ENCODE measurements at regions not wholly inside any gene's neighbourhood (a gene's known extent, or its start where the extent isn't known, plus 50 kb on each side); places are given as distances from the start of the nearest gene placed in this dataset.

DNA sequence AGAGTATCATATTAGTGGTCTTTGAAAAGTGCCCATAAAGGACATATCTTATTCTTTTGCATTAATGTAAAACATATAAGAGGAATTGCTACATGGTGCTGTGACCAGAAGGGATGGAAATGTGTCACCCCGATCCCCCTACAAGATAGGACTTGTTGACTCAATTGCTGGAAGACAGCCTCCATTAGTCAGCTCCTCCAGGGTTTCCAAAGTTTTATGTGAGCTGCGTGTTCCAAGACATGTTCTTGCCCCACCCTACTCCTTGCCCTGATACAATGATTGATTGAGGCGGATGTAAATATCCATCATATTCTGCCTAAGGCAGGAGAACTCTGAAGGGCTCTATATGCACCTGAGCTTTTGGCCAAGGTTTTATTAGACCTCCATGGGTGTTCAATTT lies 541.0 kb upstream of the ZEB2 start:
- Histone ChIP-seq H3K36me3 (no peaks in the 10 kb centered on the region), H3K4me1 (ENCODE audit: insufficient read depth) (no peaks in the 10 kb centered on the region), H3K9me3 (no peaks in the 10 kb centered on the region), H3K4me3 (no peak overlapping the region), H3K27ac (no peak overlapping the region), H3K27me3 (no peaks in the 10 kb centered on the region)
- intact Hi-C loops (cut with DNase I) = no loop called here
- TF ChIP-seq EP300 (IDR thresholded peaks at IDR 0.05) (no peak), POLR2A (IDR thresholded peaks at IDR 0.05) (no peak)
- TF ChIP-seq, protein P1, sequence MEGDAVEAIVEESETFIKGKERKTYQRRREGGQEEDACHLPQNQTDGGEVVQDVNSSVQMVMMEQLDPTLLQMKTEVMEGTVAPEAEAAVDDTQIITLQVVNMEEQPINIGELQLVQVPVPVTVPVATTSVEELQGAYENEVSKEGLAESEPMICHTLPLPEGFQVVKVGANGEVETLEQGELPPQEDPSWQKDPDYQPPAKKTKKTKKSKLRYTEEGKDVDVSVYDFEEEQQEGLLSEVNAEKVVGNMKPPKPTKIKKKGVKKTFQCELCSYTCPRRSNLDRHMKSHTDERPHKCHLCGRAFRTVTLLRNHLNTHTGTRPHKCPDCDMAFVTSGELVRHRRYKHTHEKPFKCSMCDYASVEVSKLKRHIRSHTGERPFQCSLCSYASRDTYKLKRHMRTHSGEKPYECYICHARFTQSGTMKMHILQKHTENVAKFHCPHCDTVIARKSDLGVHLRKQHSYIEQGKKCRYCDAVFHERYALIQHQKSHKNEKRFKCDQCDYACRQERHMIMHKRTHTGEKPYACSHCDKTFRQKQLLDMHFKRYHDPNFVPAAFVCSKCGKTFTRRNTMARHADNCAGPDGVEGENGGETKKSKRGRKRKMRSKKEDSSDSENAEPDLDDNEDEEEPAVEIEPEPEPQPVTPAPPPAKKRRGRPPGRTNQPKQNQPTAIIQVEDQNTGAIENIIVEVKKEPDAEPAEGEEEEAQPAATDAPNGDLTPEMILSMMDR (IDR thresholded peaks at IDR 0.05) = no peak
- WGBS, 3 donors = 94 to 98% (median 97%) methylated on average over 3 of the region's 3 CpGs
- DNase-seq = no peak

DNA sequence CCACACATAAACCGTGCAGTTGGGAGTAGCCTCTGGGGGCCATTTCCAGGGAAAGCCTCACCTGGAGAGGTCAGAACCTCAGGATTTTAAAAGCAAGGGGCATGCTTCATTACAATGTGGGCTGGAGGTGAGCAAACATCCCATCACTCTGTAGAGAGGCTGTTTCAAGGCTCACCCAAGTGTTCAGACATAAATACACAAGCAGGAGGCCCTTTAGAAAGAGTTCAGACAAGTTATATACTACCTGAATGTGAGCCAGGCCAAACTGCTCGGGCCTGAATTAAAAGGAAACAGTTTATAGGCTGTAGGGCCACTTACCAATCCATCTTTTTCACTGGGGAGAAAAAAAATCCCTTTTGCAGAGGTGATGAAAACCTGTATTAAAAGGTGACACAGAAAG lies 540.0 kb upstream of the ZEB2 start:
- no peak for DNase-seq
- no peak overlapping the region for H3K27ac ChIP-seq
- WGBS, 3 donors = 85 to 92% (median 89%) methylated on average over 2 of the region's 2 CpGs
- H3K4me3 ChIP-seq = no peak overlapping the region
- TF ChIP-seq, protein P1 (IDR thresholded peaks at IDR 0.05) = no peak
- TF ChIP-seq POLR2A (IDR thresholded peaks at IDR 0.05) = no peak
- TF ChIP-seq EP300 (IDR thresholded peaks at IDR 0.05) = no peak
- H3K36me3 ChIP-seq = no peaks in the 10 kb centered on the region
- intact Hi-C loops (cut with DNase I) = no loop called here
- H3K9me3 ChIP-seq = no peaks in the 10 kb centered on the region
- no peaks in the 10 kb centered on the region for H3K27me3 ChIP-seq
- no peaks in the 10 kb centered on the region for H3K4me1 ChIP-seq (ENCODE audit: insufficient read depth)

DNA sequence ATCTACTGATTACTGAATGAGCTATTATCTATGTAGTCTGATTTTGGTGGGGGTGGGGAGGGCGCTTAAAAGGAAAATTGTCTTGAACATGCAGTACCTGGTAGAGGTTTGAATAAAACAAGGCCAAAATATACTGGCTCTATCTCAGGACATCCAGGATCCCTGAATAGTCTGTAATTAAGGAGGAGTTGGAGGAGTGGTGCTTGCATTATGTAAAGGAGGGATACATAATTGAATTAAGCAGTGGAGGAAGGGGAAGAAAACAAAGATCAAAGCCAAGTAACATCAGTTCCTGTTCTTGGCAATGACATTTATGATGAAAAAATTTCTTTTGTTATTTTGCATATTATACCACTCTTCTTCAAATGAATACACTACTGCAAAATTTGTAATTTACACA lies 539.4 kb upstream of the ZEB2 start:
- no peaks in the 10 kb centered on the region for H3K36me3 ChIP-seq
- H3K4me1 ChIP-seq (ENCODE audit: insufficient read depth) = no peaks in the 10 kb centered on the region
- no peak overlapping the region for H3K27ac ChIP-seq
- H3K4me3 ChIP-seq = no peak overlapping the region
- no peak for TF ChIP-seq POLR2A (IDR thresholded peaks at IDR 0.05)
- TF ChIP-seq EP300 (IDR thresholded peaks at IDR 0.05) = no peak
- TF ChIP-seq, protein P1 (IDR thresholded peaks at IDR 0.05) = no peak
- intact Hi-C loops (cut with DNase I) = no loop called here
- WGBS, 3 donors = 93 to 98% (median 95%) methylated on average over 1 of the region's 1 CpG
- no peaks in the 10 kb centered on the region for H3K27me3 ChIP-seq
- H3K9me3 ChIP-seq = no peaks in the 10 kb centered on the region
- DNase-seq = no peak

DNA sequence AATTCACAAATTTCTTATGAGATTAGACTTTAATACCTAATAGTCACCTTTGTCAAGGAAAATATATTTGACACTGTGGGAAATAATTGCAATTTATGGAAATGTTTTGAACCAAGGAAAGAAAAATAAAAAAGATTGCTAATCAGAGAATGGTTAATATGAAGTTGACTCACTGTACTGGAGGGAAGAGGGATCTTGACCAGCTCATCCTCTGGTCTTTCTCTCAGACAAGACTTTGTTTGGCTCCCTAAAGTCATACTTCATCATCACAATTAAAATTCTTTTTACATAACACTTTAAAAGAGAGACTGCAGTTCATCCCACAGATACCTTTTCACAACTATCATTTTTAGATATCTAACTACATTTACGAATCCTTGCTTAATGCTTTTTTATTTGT lies 538.5 kb upstream of the ZEB2 start:
- DNase-seq = no peak
- no peak overlapping the region for H3K4me3 ChIP-seq
- H3K27me3 ChIP-seq = no peaks in the 10 kb centered on the region
- no peaks in the 10 kb centered on the region for H3K9me3 ChIP-seq
- intact Hi-C loops (cut with DNase I) = no loop called here
- TF ChIP-seq, protein P1 (IDR thresholded peaks at IDR 0.05) = no peak
- no peak for TF ChIP-seq POLR2A (IDR thresholded peaks at IDR 0.05)
- TF ChIP-seq EP300 (IDR thresholded peaks at IDR 0.05) = no peak
- H3K36me3 ChIP-seq = no peaks in the 10 kb centered on the region
- H3K27ac ChIP-seq = no peak overlapping the region
- 90 to 94% (median 93%) methylated on average over 1 of the region's 1 CpG for WGBS, 3 donors
- no peaks in the 10 kb centered on the region for H3K4me1 ChIP-seq (ENCODE audit: insufficient read depth)

DNA sequence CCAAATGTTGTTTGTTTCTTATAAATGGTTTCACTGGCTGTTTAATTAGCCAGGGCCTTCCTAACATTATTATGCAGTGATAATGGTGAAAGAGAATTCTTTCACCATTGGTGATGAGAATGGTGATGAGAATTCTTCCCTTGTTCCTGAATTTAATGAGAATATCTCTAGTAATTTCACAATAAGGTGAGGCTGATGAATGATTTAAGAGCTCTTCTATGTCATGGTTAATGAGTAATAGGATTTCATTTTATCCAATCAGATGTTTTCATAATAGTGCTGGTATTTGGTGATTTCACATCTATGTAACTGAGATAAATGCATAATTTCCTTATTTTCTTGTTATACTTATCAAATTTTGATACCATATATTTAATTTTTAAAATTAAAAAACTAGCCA lies 535.7 kb upstream of the ZEB2 start:
- intact Hi-C loops (cut with DNase I) = no loop called here
- H3K27me3 ChIP-seq = no peaks in the 10 kb centered on the region
- H3K27ac ChIP-seq = no peak overlapping the region
- no peaks in the 10 kb centered on the region for H3K36me3 ChIP-seq
- no peaks in the 10 kb centered on the region for H3K4me1 ChIP-seq (ENCODE audit: insufficient read depth)
- TF ChIP-seq EP300 (IDR thresholded peaks at IDR 0.05) (no peak), POLR2A (IDR thresholded peaks at IDR 0.05) (no peak)
- TF ChIP-seq, protein P1 (IDR thresholded peaks at IDR 0.05) = no peak
- H3K9me3 ChIP-seq = no peaks in the 10 kb centered on the region
- DNase-seq = no peak
- no peak overlapping the region for H3K4me3 ChIP-seq
